CD4-positive, alpha-beta T cell treated with Interferon alpha-2 for 1 hour (primary cell): ENCODE measurements at regions not wholly inside any gene's neighbourhood (a gene's known extent, or its start where the extent isn't known, plus 50 kb on each side); places are given as distances from the start of the nearest gene placed in this dataset.
A peak's percentile ranks its signal among the peaks of the same experiment; 100 is the strongest.

Source experiments
- DNase-seq, 2 donors: peaks; one replicate each; pipeline ENCODE4 v3.0.0-alpha.2; 2020 to 2022

DNA sequence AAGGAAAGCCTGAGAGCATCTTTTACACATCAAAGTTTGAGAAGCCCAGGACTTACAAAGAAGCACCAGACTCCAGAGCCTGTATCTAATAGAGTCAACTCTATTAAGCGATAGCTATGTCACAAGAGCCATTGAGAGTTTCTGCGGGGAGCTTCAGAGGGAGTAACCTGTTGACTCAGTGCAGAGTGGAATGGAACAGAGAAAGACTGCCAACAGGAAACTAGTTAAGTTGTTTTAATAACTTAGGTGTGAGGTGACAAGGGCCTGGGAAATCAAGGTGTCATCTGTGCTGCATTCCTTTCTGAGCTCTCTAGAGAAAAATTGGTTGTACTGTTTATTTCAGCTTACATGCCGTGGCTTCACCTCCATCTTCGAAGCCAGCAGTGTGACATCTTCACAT is 513.8 kb upstream of the POU3F3 start:
- DNase-seq = no peak

GRCh38 chr2:104340879-104341828 is 512.8 kb upstream of the POU3F3 start:
- DNase-seq = no peak

DNA sequence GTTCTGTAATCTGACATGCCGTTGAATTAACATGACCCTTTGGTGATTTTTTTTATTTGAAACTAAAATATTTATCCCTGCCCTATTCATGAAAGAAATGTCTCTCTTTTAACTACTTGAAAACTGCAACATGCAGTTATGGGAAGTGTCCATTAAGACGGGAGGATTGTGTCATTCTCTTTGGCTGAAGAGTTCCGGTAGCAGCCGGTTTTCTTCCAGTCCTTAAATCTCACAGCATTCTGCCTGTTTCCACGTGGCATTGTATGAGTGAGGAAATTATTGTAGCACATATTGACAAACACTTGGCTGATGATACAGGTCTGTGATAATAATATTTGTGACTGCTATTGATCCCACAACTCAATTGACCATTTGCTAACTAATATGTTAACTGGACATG is 509.6 kb upstream of the POU3F3 start:
- no peak for DNase-seq

DNA sequence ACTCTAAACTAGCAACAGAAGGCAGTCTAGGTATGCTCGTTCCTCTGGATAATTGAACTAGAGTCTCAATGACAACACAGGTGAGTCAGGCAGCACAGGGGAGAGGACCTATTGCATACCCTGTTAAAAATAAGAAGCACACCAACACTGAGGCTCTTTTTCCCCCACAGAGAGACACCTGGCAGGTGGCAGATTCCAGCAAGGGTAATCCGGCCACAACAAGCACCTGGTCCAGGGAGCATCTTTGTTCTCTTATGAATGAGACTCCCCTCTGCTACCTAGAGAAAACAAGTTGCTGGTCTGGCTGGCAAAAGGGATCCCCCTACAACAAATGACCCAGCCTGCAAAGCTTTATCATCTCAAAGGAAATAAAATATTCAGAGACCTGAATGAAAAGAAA is 508.9 kb upstream of the POU3F3 start:
- DNase-seq = no peak

GRCh38 chr2:104358122-104358521 is 495.8 kb upstream of the POU3F3 start:
- DNase-seq = no peak

DNA sequence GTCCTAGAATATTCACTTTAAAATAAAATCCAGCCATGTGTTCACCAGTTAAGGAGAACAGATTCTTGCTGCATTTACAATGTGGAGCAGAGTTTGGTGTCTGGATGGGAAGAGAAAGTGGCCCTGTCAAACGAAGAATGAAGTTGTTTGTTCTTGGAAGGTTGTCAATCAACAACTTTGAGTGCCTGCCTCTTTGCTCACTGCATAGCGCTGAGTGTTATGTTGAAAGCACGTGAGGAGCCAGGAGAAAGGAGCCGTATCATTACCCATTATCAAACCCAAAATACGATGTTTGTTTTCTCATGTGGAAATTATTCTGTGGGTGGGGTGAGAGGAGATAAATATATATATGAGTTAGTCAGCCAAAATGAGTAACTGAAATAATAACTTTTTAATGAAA is 492.5 kb upstream of the POU3F3 start:
- no peak for DNase-seq

GRCh38 chr2:104368089-104368488 is 485.8 kb upstream of the POU3F3 start:
- no peak for DNase-seq

DNA sequence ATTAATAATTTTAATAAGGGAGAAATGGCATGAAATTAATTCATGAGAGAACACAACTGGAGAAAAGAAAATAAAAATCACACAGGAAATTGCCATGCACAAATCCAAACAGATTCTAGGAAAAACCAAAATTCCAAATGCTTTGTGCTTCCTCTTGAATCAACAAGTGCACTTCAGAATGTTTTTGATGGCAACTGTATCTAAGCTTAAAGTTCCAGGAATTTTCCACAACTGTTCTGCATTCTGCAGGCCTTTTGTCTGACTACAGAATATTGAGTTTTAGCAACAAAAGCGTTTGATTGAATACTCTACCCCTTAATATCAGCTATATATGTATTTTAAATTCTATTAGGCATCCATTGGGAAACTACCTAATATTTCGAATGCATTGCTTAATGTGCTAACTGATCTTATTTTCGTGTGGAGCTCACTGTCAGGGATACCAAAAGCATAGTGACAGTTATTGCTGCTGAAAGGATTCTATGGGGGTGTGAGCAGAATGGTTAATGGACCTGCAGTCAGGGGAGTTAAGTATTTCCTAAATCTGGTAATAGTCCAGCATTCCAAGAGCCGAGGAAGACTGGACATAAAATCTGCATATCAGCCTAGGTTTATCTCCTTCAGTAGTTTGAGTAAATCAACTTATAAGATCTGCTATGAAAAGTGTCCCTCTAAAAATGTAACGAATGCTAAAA is 482.7 kb upstream of the POU3F3 start:
- DNase-seq = no peak

DNA sequence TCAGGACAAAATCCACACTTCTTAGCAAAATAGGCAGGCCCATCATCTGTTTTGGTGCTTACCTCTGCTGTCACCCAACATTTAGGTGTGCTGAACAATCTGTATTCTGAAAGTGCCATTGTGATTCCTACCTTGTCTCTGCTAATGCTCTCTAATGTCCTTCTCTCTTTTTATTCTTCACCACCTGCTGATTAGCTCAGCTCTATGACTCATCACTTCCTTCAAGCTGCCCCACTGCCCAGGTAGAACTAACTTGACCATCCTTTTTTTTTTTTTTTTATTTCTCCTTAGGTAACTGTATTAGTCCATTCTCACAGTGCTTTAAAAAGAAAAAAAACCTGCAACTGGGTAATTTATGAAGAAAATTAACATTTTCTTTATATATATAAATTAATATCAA is 478.7 kb upstream of the POU3F3 start:
- DNase-seq = no peak

DNA sequence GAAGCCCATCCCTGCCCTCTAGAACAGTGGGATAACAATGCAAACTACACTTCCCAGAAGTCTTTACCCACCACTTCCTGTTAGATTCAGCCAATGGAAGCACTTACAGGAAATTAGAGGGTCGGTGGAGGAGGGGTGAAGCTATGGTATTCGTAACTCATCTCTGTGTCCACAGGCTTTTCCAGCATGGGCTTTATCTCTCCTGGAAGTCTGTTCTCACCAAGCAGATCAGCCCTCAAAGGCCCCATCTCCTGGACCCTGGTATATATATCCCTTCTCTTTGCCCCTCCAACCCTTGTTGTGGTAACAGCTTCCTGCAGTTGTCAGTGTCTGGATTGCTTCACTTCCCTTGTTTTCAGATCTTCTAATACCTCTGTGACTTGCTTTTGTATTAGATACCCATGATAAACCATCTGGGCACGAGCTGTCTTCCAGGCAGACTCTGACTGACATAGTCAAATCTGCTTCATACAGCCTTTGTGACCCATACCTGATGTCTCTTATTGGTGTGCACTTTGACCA is 475.0 kb upstream of the POU3F3 start:
- peak; percentile 6 to 31 for DNase-seq

GRCh38 chr2:104384961-104385360 is 469.0 kb upstream of the POU3F3 start:
- no peak for DNase-seq

DNA sequence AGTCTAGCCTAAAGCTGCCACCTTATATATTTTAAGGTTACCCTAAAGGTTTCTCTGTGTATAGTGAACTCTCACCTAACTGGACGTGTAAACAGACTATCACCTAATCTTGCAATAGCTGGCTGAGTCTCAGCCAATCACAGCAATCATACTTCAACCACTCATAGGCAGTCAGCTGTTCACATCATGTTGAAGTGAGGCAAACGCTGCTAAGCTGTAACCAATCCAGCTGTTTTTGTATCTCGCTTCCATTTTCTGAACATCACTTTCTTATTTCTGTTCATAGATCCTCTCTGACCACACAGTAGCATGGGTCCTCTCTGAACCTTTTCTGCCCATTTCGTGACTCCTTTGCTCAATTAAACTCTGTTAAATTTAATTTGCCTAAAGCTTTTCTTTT is 468.2 kb upstream of the POU3F3 start:
- no peak for DNase-seq

- DNase-seq = no peak
Observed at GRCh38 chr2:104388296-104388695, 465.6 kb upstream of the POU3F3 start.

- no peak for DNase-seq
Observed at GRCh38 chr2:104402825-104403224, 451.1 kb upstream of the POU3F3 start.

DNA sequence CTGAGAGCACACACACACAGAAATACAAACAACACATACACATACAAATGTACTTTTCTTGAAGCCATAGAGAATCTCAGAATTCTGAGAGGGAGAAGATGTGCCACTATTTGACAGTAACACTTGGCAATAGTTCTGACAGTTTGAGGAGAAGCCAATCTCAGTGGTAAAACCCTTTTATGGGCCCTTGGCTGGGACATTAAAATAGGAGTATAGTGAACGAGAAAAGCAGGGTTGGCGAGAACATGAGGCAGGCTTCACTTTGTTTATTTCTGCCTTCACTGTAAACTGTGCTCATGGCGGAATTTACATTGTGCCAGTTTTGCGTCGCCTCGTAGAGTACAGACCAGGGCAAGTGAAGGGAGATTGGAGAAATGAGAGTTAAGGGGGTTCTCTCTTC is 449.4 kb upstream of the POU3F3 start:
- no peak for DNase-seq

- DNase-seq = no peak
Observed at GRCh38 chr2:104405623-104406022, 448.3 kb upstream of the POU3F3 start.

DNA sequence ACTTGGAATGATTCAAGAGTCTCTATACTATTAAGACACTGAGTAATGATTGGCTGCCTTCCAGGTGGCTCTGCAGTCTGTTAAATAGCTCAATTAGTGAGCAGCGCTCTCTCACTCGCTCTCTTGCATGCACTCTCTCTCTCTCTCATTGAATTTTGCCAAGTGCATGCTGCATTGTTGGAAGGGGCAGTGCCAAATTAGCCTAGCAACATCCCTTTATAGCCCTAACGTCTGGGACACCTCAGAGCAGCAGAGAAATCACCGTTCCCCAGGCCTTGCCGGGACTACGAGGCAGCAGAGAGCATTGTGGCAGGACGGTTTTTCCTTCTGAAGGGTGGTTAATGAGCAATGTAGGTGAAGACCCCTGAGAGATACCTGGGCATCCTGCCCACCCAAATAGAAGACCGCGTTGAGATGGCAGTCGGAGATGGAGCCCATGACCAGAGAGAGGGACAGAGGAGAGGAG is 447.6 kb upstream of the POU3F3 start:
- no peak for DNase-seq

GRCh38 chr2:104407641-104408040 is 446.3 kb upstream of the POU3F3 start:
- DNase-seq = no peak

DNA sequence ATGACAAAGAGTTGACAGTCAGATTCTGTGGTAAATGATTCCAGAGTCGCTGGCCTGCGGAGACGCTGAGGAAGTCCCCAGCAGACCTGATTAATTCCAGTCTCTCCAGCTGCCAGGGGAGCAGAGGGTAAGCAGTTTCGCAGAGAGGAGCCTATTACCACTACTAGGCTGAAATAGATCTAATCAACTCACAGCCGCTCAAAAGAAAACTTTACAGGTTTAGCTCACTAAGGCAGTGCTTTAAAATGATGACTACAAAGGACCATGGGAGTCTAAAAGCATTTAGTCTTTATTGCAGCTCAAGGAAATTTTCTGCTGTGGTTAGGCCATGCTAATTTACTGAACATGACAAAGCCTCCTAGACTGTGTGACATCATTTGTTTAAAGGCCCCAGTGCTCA is 445.6 kb upstream of the POU3F3 start:
- no peak for DNase-seq

- no peak for DNase-seq
Observed at GRCh38 chr2:104410136-104410535, 443.8 kb upstream of the POU3F3 start.

DNA sequence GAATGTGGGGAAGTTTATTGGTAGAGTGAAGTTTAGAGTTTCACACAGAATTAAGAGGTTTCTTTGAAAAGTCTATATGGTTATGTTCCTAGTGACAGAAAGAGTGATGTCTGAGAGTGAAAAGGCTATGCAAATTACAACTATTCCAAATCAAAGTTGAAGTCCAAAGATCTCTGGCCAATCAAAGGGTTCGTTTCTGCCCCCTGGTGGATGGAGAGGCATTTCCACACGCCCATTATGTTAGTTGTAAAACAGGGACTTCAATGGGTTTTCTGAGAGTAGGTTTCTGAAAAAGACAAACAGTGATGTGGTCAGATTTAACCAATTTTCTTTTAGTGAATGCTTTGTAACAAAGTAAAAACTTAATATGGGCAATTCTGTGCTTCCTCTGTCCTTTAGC is 441.5 kb upstream of the POU3F3 start:
- DNase-seq = no peak

GRCh38 chr2:104413890-104414289 is 440.0 kb upstream of the POU3F3 start:
- no peak for DNase-seq

- DNase-seq = no peak
Observed at GRCh38 chr2:104415284-104415683, 438.6 kb upstream of the POU3F3 start.
